GM19463 (cell line): ENCODE measurements at regions not wholly inside any gene's neighbourhood (a gene's known extent, or its start where the extent isn't known, plus 50 kb on each side); places are given as distances from the start of the nearest gene placed in this dataset.

Experiments used
- ATAC-seq: cut with Tn5 transposase; IDR thresholded peaks from one replicate; pipeline ENCODE4 v1.9.1; 2021; ENCODE audit warnings: mild to moderate bottlenecking, moderate library complexity; ENCODE audit not compliant: unreplicated experiment

GRCh38 chr6:168736039-168736438 is 295.1 kb downstream of the SMOC2 start:
- ATAC-seq = no peak

GRCh38 chr6:168735268-168735949 is 294.4 kb downstream of the SMOC2 start:
- no peak for ATAC-seq

DNA sequence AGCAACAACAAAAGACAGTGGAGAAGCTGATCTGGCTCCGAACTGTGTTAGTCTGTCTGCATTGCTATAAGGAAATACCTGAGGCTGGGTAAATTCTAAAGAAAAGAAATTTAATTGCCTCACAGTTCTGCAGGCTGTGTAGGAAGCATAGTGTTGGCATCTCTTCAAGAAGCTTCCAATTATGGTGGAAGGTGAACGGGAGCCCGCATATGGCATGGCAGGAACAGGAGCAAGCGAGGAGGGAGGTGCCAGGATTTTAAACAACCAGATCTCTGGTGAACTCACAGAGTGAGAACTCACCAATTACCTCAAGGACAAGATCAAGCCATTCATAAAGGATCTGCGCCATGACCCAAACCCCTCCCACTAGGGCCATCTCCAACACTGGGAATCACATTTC is 293.5 kb downstream of the SMOC2 start:
- ATAC-seq = no peak

- ATAC-seq = no peak
Observed at GRCh38 chr6:168732676-168733075, 291.7 kb downstream of the SMOC2 start.

- ATAC-seq = no peak
Observed at GRCh38 chr6:168730931-168731716, 290.1 kb downstream of the SMOC2 start.

DNA sequence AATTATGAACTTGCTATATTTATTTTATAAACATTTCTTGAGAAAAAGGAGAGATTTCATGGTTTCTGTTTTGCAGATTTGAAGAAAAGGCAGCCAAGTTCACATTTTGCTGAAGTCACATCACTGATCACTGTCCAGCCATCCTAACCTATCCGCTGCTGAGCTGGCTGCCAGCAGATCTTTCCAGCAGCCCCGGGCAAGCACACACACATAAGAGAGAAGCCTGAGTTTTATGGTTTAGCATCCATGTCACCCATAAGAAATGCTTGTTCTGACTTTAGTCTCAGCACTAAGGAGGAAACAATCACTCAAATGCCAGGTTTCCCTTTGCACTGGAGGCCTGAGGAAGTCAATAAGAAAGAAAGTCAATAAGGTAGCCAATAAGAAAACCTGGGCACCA is 287.1 kb downstream of the SMOC2 start:
- no peak for ATAC-seq

- no peak for ATAC-seq
Observed at GRCh38 chr6:168726312-168726856, 285.4 kb downstream of the SMOC2 start.

DNA sequence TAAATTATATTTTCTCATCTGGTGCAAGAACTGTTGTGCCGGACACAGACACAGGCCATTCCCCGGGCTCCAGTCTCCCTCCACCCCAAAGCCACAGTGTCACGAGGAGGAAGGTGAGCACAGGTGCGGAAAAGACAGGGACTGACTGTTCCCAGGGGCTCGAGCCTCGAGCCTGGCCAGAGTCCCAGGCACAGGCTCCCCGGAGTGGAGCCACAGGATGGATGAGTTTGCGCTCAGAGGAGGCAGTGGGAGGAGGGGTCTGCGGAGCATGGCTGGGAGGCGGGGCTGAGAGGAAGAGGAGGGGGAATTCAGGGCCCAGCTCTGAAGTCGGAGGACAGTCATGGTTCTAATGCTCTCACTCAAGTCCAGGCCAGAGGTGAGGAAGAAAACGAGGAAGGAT is 284.8 kb downstream of the SMOC2 start:
- ATAC-seq = no peak

GRCh38 chr6:168724669-168725570 is 283.9 kb downstream of the SMOC2 start:
- ATAC-seq = no peak

DNA sequence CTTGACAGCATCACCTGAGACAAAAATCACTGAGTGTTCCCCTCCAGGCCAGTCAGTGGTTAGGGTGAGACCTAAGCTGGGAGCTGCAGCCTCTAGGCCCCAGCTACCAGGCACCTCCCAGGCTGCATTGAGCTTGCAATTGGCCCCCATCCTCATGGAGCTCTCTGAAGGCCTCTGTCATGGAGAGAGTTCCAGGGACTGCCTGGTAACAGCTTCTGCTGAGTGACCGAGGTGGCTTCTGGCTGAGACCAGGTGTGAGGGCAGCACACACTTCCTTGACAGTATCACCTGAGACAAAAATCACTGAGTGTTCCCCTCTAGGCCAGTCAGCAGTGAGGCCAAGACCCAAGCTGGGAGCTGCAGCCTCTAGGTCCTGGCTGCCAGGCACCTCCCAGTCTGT is 283.0 kb downstream of the SMOC2 start:
- ATAC-seq = no peak

GRCh38 chr6:168722397-168722796 is 281.4 kb downstream of the SMOC2 start:
- ATAC-seq = no peak

GRCh38 chr6:168721571-168721970 is 280.6 kb downstream of the SMOC2 start:
- no peak for ATAC-seq

DNA sequence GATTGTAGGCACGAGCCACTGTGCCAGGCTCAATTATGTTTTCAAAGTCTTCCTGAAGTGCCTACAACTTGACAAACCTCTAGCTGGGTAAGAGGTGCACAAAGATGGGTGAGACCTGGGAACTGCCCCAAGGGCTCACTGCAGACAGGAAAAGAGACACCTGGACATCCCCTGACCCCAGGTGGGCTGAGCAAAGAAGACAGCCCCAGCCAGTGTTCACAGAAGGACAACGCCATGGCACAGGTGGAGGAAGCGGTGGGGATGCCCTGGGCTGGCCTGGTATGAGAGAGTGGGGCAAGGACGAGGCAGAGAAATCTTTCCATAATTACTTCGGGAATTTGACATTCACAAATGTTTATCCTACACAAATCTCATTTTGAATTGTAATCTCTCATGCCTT is 278.9 kb downstream of the SMOC2 start:
- no peak for ATAC-seq

- ATAC-seq = no peak
Observed at GRCh38 chr6:168718821-168719475, 278.0 kb downstream of the SMOC2 start.
